ENCODE measurements at regions not wholly inside any gene's neighbourhood (a gene's known extent, or its start where the extent isn't known, plus 50 kb on each side); places are given as distances from the start of the nearest gene placed in this dataset.

GRCh38 chr6:134627707-134628106, 309.8 kb upstream of the SGK1 start:
- no peak overlapping the region for H3K4ac ChIP-seq (replicated peaks; ENCODE audit: insufficient read length, low read depth, low read length)
- TF ChIP-seq ASH2L (IDR thresholded peaks at IDR 0.05; ENCODE audit: low read length): no peak
- no peak for TF ChIP-seq JUN (IDR thresholded peaks at IDR 0.05; ENCODE audit: low read depth, low read length)
- no peak for TF ChIP-seq CTBP2 (IDR thresholded peaks at IDR 0.05; ENCODE audit: borderline replicate concordance, insufficient read depth, insufficient read length, low read length)
- no peak for TF ChIP-seq KDM4A (IDR thresholded peaks at IDR 0.05; ENCODE audit: low read depth, low read length, severe bottlenecking)
- TF ChIP-seq MAX (IDR thresholded peaks at IDR 0.05): no peak
- TF ChIP-seq RNF2 (IDR thresholded peaks at IDR 0.05; ENCODE audit: borderline replicate concordance, low read depth, low read length, missing control alignments, poor library complexity, severe bottlenecking): no peak
- no peak for TF ChIP-seq SIRT6 (IDR thresholded peaks at IDR 0.05; ENCODE audit: low read length)
- no peak for TF ChIP-seq YY1 (IDR thresholded peaks at IDR 0.05; ENCODE audit: low read depth, low read length)
- TF ChIP-seq GTF2F1 (IDR thresholded peaks at IDR 0.05; ENCODE audit: borderline replicate concordance, low read depth, low read length): no peak
- no peak for TF ChIP-seq NRF1 (IDR thresholded peaks at IDR 0.05; ENCODE audit: low read depth, low read length)
- TF ChIP-seq KDM1A (IDR thresholded peaks at IDR 0.05; ENCODE audit: borderline replicate concordance, low read length): no peak
- TF ChIP-seq EP300 (IDR thresholded peaks at IDR 0.05; ENCODE audit: borderline replicate concordance in 1 of 2, low read depth in 2 of 2, low read length in 2 of 2): no peak
- no peak for TF ChIP-seq CBX5 (IDR thresholded peaks at IDR 0.05; ENCODE audit: low read depth, low read length)
- TF ChIP-seq EGR1 (IDR thresholded peaks at IDR 0.05; ENCODE audit: borderline replicate concordance, low read depth, low read length): no peak

More at GRCh38 chr6:134627707-134628106, 309.8 kb upstream of the SGK1 start:
- POLR2A ChIA-PET (ENCODE audit: partially characterized antibody): interaction anchor here (0.6 kb wide), 1 partner anchor 331 kb away, joined by 3 read pairs; no protein-coding TSS in a partner anchor
- DNase-seq (ENCODE audit: low read depth in 1 of 2, low spot score in 2 of 2) (no peak), FAIRE-seq (no peak)
- H3K9me3 ChIP-seq (ENCODE audit: insufficient read depth in 2 of 2, low read depth in 1 of 2, low read length in 1 of 2): no peaks in the 10 kb centered on the region
- no peak overlapping the region for H2BK12ac ChIP-seq (ENCODE audit: low read depth, low read length)
- no peaks in the 10 kb centered on the region for H3K36me3 ChIP-seq (ENCODE audit: control insufficient read depth in 2 of 4, insufficient read depth in 4 of 4, low read length in 3 of 4)
- no peaks in the 10 kb centered on the region for H3K23me2 ChIP-seq (ENCODE audit: low read depth, low read length)
- H4K5ac ChIP-seq (ENCODE audit: insufficient read length, low read depth, low read length): no peak overlapping the region
- no peak overlapping the region for H2BK120ac ChIP-seq (replicated peaks; ENCODE audit: low read depth, low read length)
- no peak overlapping the region for H2BK20ac ChIP-seq (ENCODE audit: low read length)
- no peak overlapping the region for H3K27ac ChIP-seq (ENCODE audit: low read depth, low read length)
- no peak overlapping the region for H3K4me3 ChIP-seq (ENCODE audit: extremely low read depth in 1 of 4, insufficient read depth in 2 of 4, low read depth in 3 of 4, low read length in 4 of 4)
- no peak overlapping the region for H3K56ac ChIP-seq (replicated peaks; ENCODE audit: insufficient read length, low read depth, low read length)
- no peak overlapping the region for H3K18ac ChIP-seq (ENCODE audit: extremely low read depth, low read length)
- H2AK5ac ChIP-seq (ENCODE audit: low read depth, low read length): no peak overlapping the region
- CTCF ChIA-PET (ENCODE audit: partially characterized antibody): interaction anchor here (0.6 to 2.3 kb wide), 11 partner anchors 8 to 326 kb away, joined by 3 to 12 read pairs (median 3); no protein-coding TSS in a partner anchor
- no peak overlapping the region for H4K91ac ChIP-seq (replicated peaks; ENCODE audit: insufficient read length, low read length)
- no peak overlapping the region for H2AFZ ChIP-seq (ENCODE audit: low read length)
- H3K79me1 ChIP-seq (ENCODE audit: low read depth, low read length): no peaks in the 10 kb centered on the region
- H2BK15ac ChIP-seq (ENCODE audit: low read length): no peak overlapping the region
- no peak overlapping the region for H3K23ac ChIP-seq (ENCODE audit: insufficient read length)
- no peak overlapping the region for H2BK5ac ChIP-seq (ENCODE audit: low read depth, low read length)
- no peaks in the 10 kb centered on the region for H3K79me2 ChIP-seq (ENCODE audit: control insufficient read depth in 1 of 2, insufficient read depth in 2 of 2, low read length in 2 of 2)
- no peak overlapping the region for H3K9ac ChIP-seq (replicated peaks in 1 of 4; ENCODE audit: extremely low read depth in 1 of 4, low read depth in 3 of 4, low read length in 3 of 4)
- 79% methylated on average over 4 of the region's 4 CpGs; no CpG with 5 or more reads in 1 of the 2 experiments for WGBS, 2 experiments (ENCODE audit: extremely low coverage in 1 of 2, insufficient coverage in 1 of 2, insufficient read length in 1 of 2, insufficient replicate concordance in 2 of 2, low coverage in 1 of 2, low lambda C conversion rate in 2 of 2, missing lambda C conversion rate in 1 of 2)
- H3K27me3 ChIP-seq (replicated peaks in 1 of 4; ENCODE audit: control insufficient read depth in 3 of 4, extremely low read depth in 1 of 4, insufficient read depth in 3 of 4, low read length in 3 of 4): no peaks in the 10 kb centered on the region
- H3K14ac ChIP-seq (ENCODE audit: insufficient read length): no peak overlapping the region
- H3K4me2 ChIP-seq (ENCODE audit: insufficient read depth in 1 of 2, low read depth in 2 of 2, low read length in 2 of 2): no peak overlapping the region
- no peaks in the 10 kb centered on the region; a peak in 1 of 7 replicates for H3K4me1 ChIP-seq (replicated peaks in 1 of 4; ENCODE audit: control insufficient read depth in 3 of 4, insufficient read depth in 4 of 4, low read length in 3 of 4)
- no peaks in the 10 kb centered on the region for H4K20me1 ChIP-seq (replicated peaks in 1 of 2; ENCODE audit: control insufficient read depth in 1 of 2, insufficient read depth in 2 of 2, low read length in 2 of 2)
- no peak overlapping the region for H4K8ac ChIP-seq (ENCODE audit: extremely low read depth, insufficient read depth, low read length)
